ENCODE measurements at regions not wholly inside any gene's neighbourhood (a gene's known extent, or its start where the extent isn't known, plus 50 kb on each side); places are given as distances from the start of the nearest gene placed in this dataset.

- Histone ChIP-seq H3K4me1 (ENCODE audit: insufficient read depth) (no peaks in the 10 kb centered on the region), H3K4me3 (ENCODE audit: low read depth, low read length) (no peak overlapping the region), H3K27ac (ENCODE audit: low read depth) (no peak overlapping the region), H3K36me3 (ENCODE audit: insufficient read depth) (no peaks in the 10 kb centered on the region)
- no peak for DNase-seq (ENCODE audit: extremely low spot score)
- WGBS = 92% methylated on average over 31 of the region's 31 CpGs
Observed at GRCh38 chr9:22363421-22363887, 83.2 kb upstream of the DMRTA1 start.

GRCh38 chr9:22373636-22374035, 73.0 kb upstream of the DMRTA1 start:
- 53% methylated on average over 2 of the region's 2 CpGs for WGBS

GRCh38 chr9:22374051-22374450, 72.6 kb upstream of the DMRTA1 start:
- Histone ChIP-seq H3K4me3 (ENCODE audit: low read depth, low read length) (no peak overlapping the region), H3K4me1 (ENCODE audit: insufficient read depth) (no peaks in the 10 kb centered on the region), H3K36me3 (ENCODE audit: insufficient read depth) (no peaks in the 10 kb centered on the region), H3K27ac (ENCODE audit: low read depth) (no peak overlapping the region)
- WGBS = 37% methylated on average over 2 of the region's 2 CpGs
- no peak for DNase-seq (ENCODE audit: extremely low spot score)

More at GRCh38 chr9:22373636-22374035, 73.0 kb upstream of the DMRTA1 start:
- Histone ChIP-seq H3K36me3 (ENCODE audit: insufficient read depth) (no peaks in the 10 kb centered on the region), H3K4me1 (ENCODE audit: insufficient read depth) (no peaks in the 10 kb centered on the region), H3K4me3 (ENCODE audit: low read depth, low read length) (no peak overlapping the region), H3K27ac (ENCODE audit: low read depth) (no peak overlapping the region)
- no peak for DNase-seq (ENCODE audit: extremely low spot score)

- Histone ChIP-seq H3K4me1 (ENCODE audit: insufficient read depth) (no peaks in the 10 kb centered on the region), H3K4me3 (ENCODE audit: low read depth, low read length) (no peak overlapping the region), H3K27ac (ENCODE audit: low read depth) (no peak overlapping the region), H3K36me3 (ENCODE audit: insufficient read depth) (no peaks in the 10 kb centered on the region)
- no peak for DNase-seq (ENCODE audit: extremely low spot score)
- 43% methylated on average over 5 of the region's 5 CpGs for WGBS
Observed at GRCh38 chr9:22379272-22379671, 67.4 kb upstream of the DMRTA1 start.

DNA sequence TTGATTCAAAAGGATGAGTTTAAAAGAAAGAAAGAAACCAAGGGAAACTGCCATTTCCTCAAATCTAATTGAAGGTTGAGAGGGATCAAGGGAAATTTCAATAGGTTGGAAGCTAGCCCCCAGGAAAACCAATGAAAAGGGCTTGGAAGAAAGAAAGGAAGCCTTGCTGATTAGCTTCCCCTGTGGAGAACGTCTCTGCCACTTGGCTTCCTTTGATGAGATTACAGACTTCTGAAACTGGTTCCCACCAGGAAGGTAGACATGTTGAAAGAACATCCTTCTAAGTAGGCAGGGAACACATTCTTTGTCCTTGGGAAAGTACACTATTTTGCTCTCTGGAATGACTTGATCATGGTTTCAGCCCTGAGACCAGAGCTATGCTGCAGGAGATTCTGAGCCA, 65.5 kb upstream of the DMRTA1 start:
- no peak for DNase-seq (ENCODE audit: extremely low spot score)
- Histone ChIP-seq H3K36me3 (ENCODE audit: insufficient read depth) (no peaks in the 10 kb centered on the region), H3K4me1 (ENCODE audit: insufficient read depth) (no peaks in the 10 kb centered on the region), H3K27ac (ENCODE audit: low read depth) (no peak overlapping the region), H3K4me3 (ENCODE audit: low read depth, low read length) (no peak overlapping the region)
- 32% methylated on average over 1 of the region's 1 CpG for WGBS

GRCh38 chr9:22382331-22382730, 64.3 kb upstream of the DMRTA1 start:
- no peak for DNase-seq (ENCODE audit: extremely low spot score)
- Histone ChIP-seq H3K4me1 (ENCODE audit: insufficient read depth) (no peaks in the 10 kb centered on the region), H3K36me3 (ENCODE audit: insufficient read depth) (no peaks in the 10 kb centered on the region), H3K27ac (ENCODE audit: low read depth) (no peak overlapping the region), H3K4me3 (ENCODE audit: low read depth, low read length) (no peak overlapping the region)
- 77% methylated on average over 2 of the region's 2 CpGs for WGBS

DNA sequence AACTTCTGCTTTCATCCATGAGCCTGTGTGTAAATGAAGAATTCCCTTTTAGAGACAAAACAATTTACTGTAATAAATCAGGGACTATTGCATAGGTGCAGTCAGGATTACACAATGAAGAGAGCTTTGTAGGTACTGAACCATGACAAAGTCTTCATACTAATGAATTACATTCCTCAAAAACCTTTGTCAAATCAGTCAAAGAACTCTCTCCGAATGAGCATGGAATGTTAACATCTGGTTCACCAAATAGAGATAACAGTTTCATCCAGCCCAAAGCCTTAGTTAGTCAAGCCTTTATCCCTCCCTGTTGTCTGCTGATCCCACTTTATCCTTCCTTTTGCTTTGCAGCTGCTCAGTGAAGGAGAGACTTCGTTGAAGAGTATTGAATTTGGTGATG, 62.9 kb upstream of the DMRTA1 start:
- Histone ChIP-seq H3K4me1 (ENCODE audit: insufficient read depth) (no peaks in the 10 kb centered on the region), H3K36me3 (ENCODE audit: insufficient read depth) (no peaks in the 10 kb centered on the region), H3K4me3 (ENCODE audit: low read depth, low read length) (no peak overlapping the region), H3K27ac (ENCODE audit: low read depth) (no peak overlapping the region)
- 21% methylated on average over 2 of the region's 2 CpGs for WGBS
- no peak for DNase-seq (ENCODE audit: extremely low spot score)

DNA sequence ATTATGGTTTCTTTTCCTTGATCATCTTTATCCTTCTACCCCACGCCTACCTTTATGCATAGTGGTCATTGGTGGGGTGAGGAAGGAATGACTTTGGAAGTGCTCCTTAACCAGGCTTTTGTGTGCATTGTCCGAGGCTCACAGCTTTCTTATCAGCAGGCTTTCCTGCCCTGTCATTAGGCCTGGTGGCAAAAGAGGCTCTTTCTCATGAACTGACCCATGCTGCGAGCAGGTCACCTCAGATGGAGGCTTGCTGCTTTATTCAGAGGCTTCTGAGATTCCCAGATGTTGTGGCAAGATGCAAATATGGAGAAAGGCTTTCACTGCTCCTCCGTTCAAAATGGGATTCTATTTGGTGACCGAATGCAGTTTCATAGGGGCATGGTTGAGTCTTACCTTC, 57.4 kb upstream of the DMRTA1 start:
- Histone ChIP-seq H3K27ac (ENCODE audit: low read depth) (no peak overlapping the region), H3K4me3 (ENCODE audit: low read depth, low read length) (no peak overlapping the region), H3K36me3 (ENCODE audit: insufficient read depth) (no peaks in the 10 kb centered on the region), H3K4me1 (ENCODE audit: insufficient read depth) (no peaks in the 10 kb centered on the region)
- WGBS = 61% methylated on average over 5 of the region's 5 CpGs
- DNase-seq (ENCODE audit: extremely low spot score) = no peak

GRCh38 chr9:22392523-22392922, 54.1 kb upstream of the DMRTA1 start:
- Histone ChIP-seq H3K4me3 (ENCODE audit: low read depth, low read length) (no peak overlapping the region), H3K27ac (ENCODE audit: low read depth) (no peak overlapping the region), H3K36me3 (ENCODE audit: insufficient read depth) (no peaks in the 10 kb centered on the region), H3K4me1 (ENCODE audit: insufficient read depth) (no peaks in the 10 kb centered on the region)
- DNase-seq (ENCODE audit: extremely low spot score) = no peak
- WGBS = 64% methylated on average over 3 of the region's 3 CpGs

DNA sequence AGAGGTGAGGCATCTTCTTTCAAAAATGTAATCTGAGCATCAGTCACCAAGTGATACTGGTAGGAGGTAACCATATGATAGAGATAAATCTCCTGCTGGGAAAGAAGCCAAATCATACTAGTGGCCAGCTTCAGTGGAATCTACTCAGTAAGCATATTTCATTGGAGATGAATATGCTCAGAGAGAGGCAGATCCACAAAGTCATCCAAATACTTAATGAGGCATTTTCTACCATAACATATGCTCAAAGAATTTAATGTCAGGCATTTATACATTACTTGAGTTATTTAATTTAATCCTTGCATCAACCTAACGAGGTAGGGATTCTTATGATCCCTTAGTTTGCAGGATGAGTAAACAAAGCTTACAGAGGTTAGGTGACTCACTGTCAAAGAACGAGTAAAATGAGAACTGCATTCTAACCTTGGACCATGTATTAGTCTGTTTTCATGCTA, 50.9 kb upstream of the DMRTA1 start:
- WGBS = 42% methylated on average over 2 of the region's 2 CpGs
- Histone ChIP-seq H3K36me3 (ENCODE audit: insufficient read depth) (no peaks in the 10 kb centered on the region), H3K4me3 (ENCODE audit: low read depth, low read length) (no peak overlapping the region), H3K4me1 (ENCODE audit: insufficient read depth) (no peaks in the 10 kb centered on the region), H3K27ac (ENCODE audit: low read depth) (no peak overlapping the region)
- no peak for DNase-seq (ENCODE audit: extremely low spot score)
